Effector memory CD8-positive, alpha-beta T cell (primary cell): ENCODE measurements at regions not wholly inside any gene's neighbourhood (a gene's known extent, or its start where the extent isn't known, plus 50 kb on each side); places are given as distances from the start of the nearest gene placed in this dataset.

Source experiments
- ATAC-seq: fragments of 150-1000 bp; cut with Tn5 transposase; replicated peaks from 2 replicates; pipeline ENCODE4 v1.10.0; 2021; ENCODE audit warnings: mild to moderate bottlenecking, moderate library complexity
- DNase-seq, 3 experiments: peaks; one replicate each; pipeline ENCODE4 v3.0.0; 2021
- H3K27ac Mint-ChIP-seq, 2 donors: one replicate each; pipeline ENCODE4 v1.8.0; 2022; ENCODE audit warnings: mild to moderate bottlenecking in 2 of 2, mixed read lengths in 2 of 2, moderate library complexity in 2 of 2
- H3K27me3 Mint-ChIP-seq, 2 donors: one replicate each; pipeline ENCODE4 v1.8.0; 2022; ENCODE audit warnings: mixed read lengths in 2 of 2
- H3K36me3 Mint-ChIP-seq: one replicate; pipeline ENCODE4 v1.8.0; 2022; ENCODE audit warnings: mild to moderate bottlenecking, moderate library complexity, mixed read lengths; ENCODE audit not compliant: insufficient read depth
- H3K4me1 Mint-ChIP-seq, 2 donors: one replicate each; pipeline ENCODE4 v1.8.0; 2022; ENCODE audit warnings: low read depth in 2 of 2, mixed read lengths in 2 of 2
- H3K4me3 Mint-ChIP-seq, 2 donors: one replicate each; pipeline ENCODE4 v1.8.0; 2022; ENCODE audit warnings: mild to moderate bottlenecking in 2 of 2, mixed read lengths in 2 of 2, moderate library complexity in 2 of 2
- H3K9me3 Mint-ChIP-seq, 2 donors: one replicate each; pipeline ENCODE4 v1.8.0; 2022; ENCODE audit warnings: mixed read lengths in 2 of 2

DNA sequence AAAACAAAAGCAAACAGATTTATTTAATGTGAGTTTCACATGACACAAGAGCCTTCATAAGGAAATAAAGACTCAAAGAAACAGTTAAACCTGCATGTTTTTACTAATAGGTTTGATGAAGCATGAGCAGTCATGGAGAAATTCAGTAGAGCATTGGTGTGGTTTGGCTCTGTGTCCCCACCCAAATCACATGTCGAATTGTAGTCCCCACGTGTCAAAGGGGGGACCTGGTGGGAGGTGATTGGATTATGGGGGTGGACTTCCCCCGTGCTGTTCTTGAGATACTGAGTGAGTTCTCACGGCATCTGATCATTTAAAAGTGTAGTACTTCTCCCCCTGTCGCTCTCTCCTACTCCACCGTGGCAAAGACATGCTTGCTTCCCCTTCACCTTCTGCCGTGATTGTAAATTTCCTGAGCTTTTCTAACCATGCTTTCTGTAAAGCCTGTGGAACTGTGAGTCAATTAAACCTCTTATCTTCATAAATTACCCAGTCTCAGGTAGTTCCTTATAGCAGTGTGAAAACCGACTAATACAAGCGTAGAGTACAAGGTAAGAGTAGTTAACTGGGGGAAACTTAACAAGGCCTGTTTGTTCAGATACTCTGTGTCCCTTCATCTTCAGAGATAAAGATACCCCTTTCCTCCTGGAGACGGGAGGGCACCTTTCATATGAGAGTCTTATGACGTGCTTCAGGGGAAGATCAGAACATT is 354.8 kb downstream of the SIPA1L2 start:
- peaks cover 24 to 37% of the 10 kb centered on the region in 2 donors for H3K27me3 Mint-ChIP-seq
- no peak for ATAC-seq

DNA sequence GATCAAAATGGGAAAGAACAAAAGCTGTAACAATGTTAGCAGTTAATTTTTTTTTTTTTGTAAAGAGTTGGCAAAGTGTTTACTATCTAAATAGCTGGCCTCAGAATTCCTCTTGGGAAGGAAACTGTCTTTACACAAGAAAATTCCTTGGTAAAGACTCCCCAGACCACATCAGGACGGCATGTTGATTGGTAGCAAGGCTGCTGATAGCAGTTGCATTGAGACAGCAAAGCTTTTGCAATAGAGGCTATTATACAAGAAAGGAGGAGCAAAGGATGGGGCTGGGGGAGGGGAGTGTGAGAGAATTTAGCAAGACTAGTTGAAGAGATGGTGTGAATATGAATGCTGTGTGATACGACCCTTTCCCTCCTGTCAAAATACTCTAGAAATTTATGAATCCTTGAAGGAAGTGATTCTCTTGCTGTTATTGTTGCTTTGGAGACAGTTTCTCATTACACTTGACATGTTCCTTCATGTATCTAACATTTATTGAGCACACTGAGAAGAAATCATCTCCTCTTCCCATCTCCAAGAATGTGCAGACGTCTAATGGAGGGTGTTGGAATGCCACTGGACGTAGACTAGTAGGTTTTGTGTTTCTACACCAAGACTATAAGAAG is 355.6 kb downstream of the SIPA1L2 start:
- H3K4me3 Mint-ChIP-seq = no peak overlapping the region
- peaks cover 24 to 37% of the 10 kb centered on the region in 2 donors for H3K27me3 Mint-ChIP-seq
- no peak overlapping the region for H3K27ac Mint-ChIP-seq
- H3K9me3 Mint-ChIP-seq = no peaks in the 10 kb centered on the region
- no peak for ATAC-seq
- no peaks in the 10 kb centered on the region for H3K4me1 Mint-ChIP-seq
- DNase-seq = no peak
- H3K36me3 Mint-ChIP-seq = no peaks in the 10 kb centered on the region

More for the DNA sequence above, 354.8 kb downstream of the SIPA1L2 start:
- H3K9me3 Mint-ChIP-seq = no peaks in the 10 kb centered on the region
- no peak overlapping the region for H3K4me3 Mint-ChIP-seq
- no peak overlapping the region for H3K27ac Mint-ChIP-seq
- no peaks in the 10 kb centered on the region for H3K4me1 Mint-ChIP-seq
- no peaks in the 10 kb centered on the region for H3K36me3 Mint-ChIP-seq
- DNase-seq = no peak

DNA sequence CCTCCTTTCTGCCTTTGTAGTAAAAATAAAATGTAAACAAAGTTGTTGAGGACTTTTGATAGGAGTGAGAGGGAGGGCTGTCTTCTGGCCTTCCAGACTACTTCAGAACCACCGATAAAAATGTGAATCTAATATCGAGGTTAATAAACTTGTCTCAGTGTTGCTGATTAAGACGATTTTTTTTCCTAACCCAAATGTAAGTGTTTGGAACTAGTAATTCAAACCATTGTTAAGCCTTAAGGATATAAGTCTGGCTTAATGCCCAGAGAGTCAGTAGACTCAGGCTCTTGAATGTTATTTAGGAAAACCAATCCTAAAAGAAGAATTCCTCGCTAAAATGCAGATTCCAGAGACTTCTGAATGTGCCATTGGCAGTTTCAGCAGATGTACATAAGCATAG is 356.9 kb downstream of the SIPA1L2 start:
- Mint-ChIP-seq H3K4me3 (no peak overlapping the region), H3K27ac (no peak overlapping the region), H3K27me3 (peaks cover 24 to 37% of the 10 kb centered on the region in 2 donors), H3K36me3 (no peaks in the 10 kb centered on the region), H3K9me3 (no peaks in the 10 kb centered on the region), H3K4me1 (no peaks in the 10 kb centered on the region)
- no peak for DNase-seq
- ATAC-seq = no peak

DNA sequence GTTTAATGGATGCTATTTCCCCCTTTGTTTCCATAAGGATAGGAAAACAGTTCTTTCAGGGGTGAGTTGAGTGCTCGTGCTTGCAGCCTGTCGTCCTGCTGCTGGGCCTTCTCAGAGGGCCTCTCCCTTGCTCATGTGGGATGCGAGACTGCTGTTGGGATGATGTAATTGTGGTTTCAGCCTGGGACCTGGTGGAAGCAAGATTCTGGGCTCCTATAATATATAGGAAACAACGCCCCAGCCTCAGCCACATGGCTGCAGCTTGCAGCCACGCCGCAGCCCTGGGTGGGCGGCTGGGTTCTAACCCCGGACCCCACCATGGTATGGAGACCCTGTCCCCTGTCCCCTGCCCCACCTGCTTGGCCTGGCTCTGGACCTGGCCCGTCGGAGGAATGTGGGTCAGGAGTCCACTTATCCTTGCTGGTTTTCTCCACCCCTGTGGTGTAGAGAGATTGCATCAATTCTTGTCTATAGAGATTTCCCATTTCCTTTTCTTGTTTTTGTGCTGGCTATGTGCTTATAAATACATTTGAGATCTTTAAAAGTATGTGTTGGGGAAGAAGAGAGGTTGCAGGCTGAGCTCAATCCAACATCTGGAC is 357.8 kb downstream of the SIPA1L2 start:
- Mint-ChIP-seq H3K4me3 (no peak overlapping the region), H3K36me3 (no peaks in the 10 kb centered on the region), H3K27me3 (peaks cover 24 to 36% of the 10 kb centered on the region in 2 donors), H3K27ac (no peak overlapping the region), H3K9me3 (no peaks in the 10 kb centered on the region), H3K4me1 (no peaks in the 10 kb centered on the region)
- DNase-seq (no peak), ATAC-seq (no peak)

DNA sequence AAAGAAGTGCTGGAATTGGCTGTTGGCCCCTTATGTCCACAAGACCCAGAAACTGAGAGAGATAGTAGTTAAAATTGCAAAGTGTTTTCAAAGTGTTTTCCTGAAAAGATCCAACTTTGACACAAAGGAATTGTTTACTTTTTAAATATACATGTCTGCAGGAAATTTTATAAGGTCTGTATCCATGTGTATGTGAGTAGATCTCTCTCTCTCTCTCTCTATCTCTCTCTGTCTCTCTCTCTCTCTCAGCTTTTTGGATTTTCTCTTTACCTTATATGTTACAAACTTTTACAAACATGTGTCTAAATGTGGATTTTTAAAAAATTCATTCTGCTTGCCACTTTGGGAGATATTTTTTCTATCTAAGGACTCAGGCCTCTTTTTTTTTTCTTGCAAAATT is 358.6 kb downstream of the SIPA1L2 start:
- Mint-ChIP-seq H3K27ac (no peak overlapping the region), H3K36me3 (no peaks in the 10 kb centered on the region), H3K9me3 (no peaks in the 10 kb centered on the region), H3K4me1 (no peaks in the 10 kb centered on the region), H3K27me3 (peaks cover 20 to 28% of the 10 kb centered on the region in 2 donors), H3K4me3 (no peak overlapping the region)
- ATAC-seq (no peak), DNase-seq (no peak)

DNA sequence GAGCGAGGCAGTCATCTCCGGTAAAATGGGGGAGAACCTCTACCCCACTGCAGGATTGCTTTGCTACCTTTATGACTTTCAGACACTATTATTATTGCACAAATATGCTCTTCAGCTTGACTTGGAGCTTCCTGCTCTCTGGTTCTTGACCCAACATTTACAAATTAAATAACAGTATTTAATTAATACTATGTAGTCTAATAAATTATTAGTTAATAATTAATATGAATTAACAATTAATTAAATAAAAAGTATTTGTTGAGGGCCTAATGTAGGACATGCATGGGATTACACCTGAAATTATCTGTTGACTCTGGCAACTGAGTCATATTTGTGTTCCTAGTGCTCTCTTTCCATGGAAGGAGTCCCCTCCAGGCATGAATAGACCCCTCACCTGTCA is 359.9 kb downstream of the SIPA1L2 start:
- ATAC-seq = no peak
- Mint-ChIP-seq H3K27ac (no peak overlapping the region), H3K27me3 (peaks cover 18 to 22% of the 10 kb centered on the region in 2 donors), H3K9me3 (no peaks in the 10 kb centered on the region), H3K4me1 (no peaks in the 10 kb centered on the region), H3K36me3 (no peaks in the 10 kb centered on the region), H3K4me3 (no peak overlapping the region)
- DNase-seq = no peak

DNA sequence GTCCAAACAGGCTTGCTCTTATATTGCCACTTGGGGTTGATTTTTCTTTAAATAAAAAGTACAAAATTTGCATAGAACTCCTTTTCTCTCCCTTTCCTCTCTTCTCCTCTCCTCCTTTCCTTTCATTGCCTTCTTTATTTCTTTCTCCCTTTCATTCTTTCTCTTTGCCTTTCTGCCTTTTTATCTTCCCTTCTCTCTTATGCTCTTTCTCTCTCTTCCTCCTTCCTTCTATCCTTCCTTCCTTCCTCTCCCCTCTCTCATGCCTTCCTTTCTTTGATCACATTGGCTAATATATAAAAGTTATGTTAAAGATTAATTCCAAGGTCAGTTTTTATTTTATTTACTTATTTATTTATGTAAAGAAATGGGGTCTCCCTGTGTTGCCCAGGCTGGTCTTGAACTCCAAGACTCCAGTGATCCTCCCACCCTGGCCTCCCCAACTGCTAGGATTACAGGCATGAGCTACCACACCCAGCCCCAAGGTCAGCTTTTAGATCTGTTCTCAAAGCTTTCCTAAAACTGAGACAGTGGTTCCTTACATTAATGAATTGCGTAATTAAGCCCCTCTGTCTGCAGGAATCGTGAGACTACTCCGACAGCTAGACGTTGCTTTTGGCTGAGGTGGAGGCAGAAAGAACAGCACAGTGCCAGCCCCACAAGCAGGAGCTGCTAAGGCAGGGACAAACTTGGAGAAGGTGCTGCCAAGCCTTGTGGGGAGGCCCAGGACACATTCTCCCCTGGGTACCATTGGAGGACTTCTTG is 361.9 kb downstream of the SIPA1L2 start:
- no peaks in the 10 kb centered on the region for H3K4me1 Mint-ChIP-seq
- H3K4me3 Mint-ChIP-seq = no peak overlapping the region
- no peak overlapping the region for H3K27ac Mint-ChIP-seq
- H3K9me3 Mint-ChIP-seq = no peaks in the 10 kb centered on the region
- DNase-seq = no peak
- no peak for ATAC-seq
- no peaks in the 10 kb centered on the region for H3K36me3 Mint-ChIP-seq
- H3K27me3 Mint-ChIP-seq = peaks cover 8 to 22% of the 10 kb centered on the region in 2 donors

DNA sequence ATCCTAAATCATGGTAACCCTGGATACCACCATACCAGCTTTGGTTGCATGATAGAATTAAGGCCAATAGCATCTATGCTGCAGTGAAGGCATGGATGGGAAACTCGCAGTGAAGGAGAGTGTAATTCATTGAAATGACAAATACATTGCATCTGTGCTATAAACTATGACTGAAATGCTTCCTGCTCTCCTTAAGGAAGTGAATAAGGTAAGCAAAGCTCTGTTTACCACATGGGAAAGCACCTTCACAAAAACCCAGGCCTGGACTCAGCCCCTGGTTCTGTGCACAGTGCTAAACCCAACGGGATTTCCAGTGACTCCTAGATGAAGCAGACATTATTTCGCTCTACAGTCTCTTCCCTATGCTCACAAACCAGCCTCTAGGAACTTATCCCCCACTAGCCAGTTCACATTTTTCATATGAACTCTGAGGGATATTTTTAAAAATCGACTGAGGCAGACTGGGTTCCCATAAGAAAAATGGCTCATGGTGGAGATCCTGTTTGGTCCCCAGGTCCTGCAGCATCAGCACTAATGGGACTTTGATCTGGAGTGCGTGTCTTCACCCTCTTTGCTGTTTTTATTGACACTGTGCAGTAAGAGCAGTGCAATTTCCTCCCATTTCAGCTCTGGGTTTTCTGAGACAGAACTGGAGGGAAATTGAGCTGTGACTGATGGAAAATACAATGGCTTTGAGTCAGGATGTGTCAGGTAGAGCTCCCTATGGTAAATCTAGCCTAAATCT is 362.7 kb downstream of the SIPA1L2 start:
- Mint-ChIP-seq H3K4me1 (no peaks in the 10 kb centered on the region), H3K27ac (no peak overlapping the region), H3K4me3 (no peak overlapping the region), H3K9me3 (no peaks in the 10 kb centered on the region), H3K36me3 (no peaks in the 10 kb centered on the region), H3K27me3 (peaks cover 5 to 18% of the 10 kb centered on the region in 2 donors)
- ATAC-seq (no peak), DNase-seq (no peak)

DNA sequence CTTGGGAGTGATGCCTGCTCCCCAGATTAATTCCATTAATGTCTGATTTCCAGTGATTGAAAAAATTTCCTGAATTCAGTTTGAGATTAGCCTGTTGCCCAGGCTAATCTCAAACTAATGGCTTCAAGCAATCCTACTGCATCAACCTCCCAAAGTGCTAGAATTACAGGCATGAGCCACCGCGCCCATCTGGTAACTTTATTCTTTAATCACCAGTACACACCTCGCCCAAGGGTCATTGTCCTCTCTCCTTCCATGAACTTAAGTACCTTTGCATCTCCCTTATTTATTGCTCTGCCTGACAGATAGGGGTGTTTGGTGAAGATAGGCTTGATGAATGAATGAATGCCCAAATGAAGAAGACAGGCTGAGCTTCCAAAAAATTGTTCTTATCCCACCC is 366.5 kb downstream of the SIPA1L2 start:
- Mint-ChIP-seq H3K9me3 (no peaks in the 10 kb centered on the region), H3K27me3 (peaks cover 24 to 33% of the 10 kb centered on the region in 2 donors), H3K4me1 (peaks cover 3 to 4% of the 10 kb centered on the region in 2 donors), H3K36me3 (no peaks in the 10 kb centered on the region), H3K27ac (no peak overlapping the region), H3K4me3 (no peak overlapping the region)
- no peak for ATAC-seq
- DNase-seq = no peak

DNA sequence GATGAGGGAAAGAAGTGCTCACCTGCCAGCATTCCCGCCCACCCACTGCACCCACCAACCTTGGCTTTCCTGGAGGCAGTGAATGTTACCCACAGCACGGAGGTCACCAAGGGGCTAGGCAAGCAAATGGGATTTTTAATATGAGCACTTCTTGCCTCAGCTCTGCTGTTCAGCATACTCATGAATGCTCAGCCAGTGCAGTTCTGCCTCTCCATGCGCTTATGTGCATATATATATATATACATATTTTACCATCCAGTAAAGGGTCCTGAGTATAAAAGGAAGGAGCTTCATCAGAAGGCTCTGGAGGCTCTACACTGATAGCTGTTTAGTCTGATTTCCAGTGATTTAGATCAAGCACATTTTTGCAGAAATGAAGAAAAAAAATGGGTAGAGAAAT is 366.9 kb downstream of the SIPA1L2 start:
- Mint-ChIP-seq H3K4me1 (peaks cover 3 to 4% of the 10 kb centered on the region in 2 donors), H3K27ac (no peak overlapping the region), H3K27me3 (peaks cover 28 to 38% of the 10 kb centered on the region in 2 donors), H3K36me3 (no peaks in the 10 kb centered on the region), H3K9me3 (no peaks in the 10 kb centered on the region), H3K4me3 (no peak overlapping the region)
- no peak for ATAC-seq
- DNase-seq = no peak

DNA sequence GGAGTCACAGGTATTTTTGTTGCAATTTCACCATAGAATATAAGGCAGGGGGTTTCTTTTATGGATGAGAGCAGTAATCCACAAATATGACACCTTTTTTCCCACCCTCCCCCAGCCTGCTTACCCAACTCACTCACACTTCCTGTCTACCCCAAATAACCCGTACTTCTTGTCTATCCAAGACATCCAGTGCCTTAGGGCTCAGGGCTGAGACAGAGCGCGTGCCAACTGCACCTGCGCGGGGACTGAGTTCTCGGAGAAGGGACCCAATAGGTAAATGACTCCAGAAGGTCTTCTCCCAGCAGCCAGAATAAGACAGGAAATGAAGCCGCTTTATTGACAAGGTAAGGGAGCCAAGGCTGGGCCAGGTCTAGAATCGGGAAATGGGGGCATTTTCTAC is 369.1 kb downstream of the SIPA1L2 start:
- H3K27me3 Mint-ChIP-seq = peaks cover 28 to 49% of the 10 kb centered on the region in 2 donors
- ATAC-seq (no peak), DNase-seq (no peak)
- no peak overlapping the region for H3K27ac Mint-ChIP-seq
- no peaks in the 10 kb centered on the region for H3K36me3 Mint-ChIP-seq
- H3K4me3 Mint-ChIP-seq = no peak overlapping the region
- peaks cover 3 to 4% of the 10 kb centered on the region in 2 donors for H3K4me1 Mint-ChIP-seq
- no peaks in the 10 kb centered on the region for H3K9me3 Mint-ChIP-seq

DNA sequence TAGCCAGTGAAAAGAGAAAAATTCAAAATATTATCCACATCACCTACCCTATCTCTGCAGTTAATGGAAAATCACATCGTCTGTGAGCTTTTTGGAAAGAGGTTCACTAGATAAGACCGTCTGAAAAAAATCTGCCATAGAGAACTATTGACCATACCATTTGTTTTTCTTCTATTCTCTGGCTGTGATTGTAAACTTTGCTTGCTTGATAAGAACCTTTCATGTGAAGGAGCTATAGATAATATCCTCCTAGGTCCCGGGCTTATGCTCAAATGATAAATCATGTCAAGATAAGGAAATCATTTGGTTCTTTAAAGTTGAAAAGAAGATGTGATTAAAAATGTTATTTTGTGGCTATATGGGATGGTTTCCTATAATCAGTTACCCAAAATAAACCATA is 369.9 kb downstream of the SIPA1L2 start:
- Mint-ChIP-seq H3K4me1 (peaks cover 3 to 4% of the 10 kb centered on the region in 2 donors), H3K27me3 (peaks cover 30 to 49% of the 10 kb centered on the region in 2 donors), H3K36me3 (no peaks in the 10 kb centered on the region), H3K9me3 (no peaks in the 10 kb centered on the region), H3K27ac (no peak overlapping the region), H3K4me3 (no peak overlapping the region)
- ATAC-seq = no peak
- no peak for DNase-seq

DNA sequence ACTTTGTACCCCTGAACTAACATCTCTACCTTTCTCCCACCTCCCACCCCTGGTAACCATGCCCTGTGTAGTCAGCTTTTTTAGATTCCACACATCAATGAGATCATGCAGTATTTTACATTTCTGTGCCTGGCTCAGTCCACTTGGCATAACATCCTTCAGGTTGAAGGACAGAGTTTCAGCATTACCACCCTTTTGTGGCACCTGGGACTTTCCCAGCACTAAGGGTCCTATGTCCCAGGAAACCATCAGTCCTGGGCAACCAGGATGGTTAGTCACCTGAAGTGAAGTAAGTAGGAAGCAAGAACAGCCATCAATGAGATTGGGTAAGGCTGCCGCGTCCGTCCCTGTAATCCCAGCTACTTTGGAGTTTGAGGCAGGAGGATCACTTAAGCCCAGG is 370.6 kb downstream of the SIPA1L2 start:
- Mint-ChIP-seq H3K27me3 (peaks cover 30 to 49% of the 10 kb centered on the region in 2 donors), H3K36me3 (no peaks in the 10 kb centered on the region), H3K4me1 (peaks cover 3 to 4% of the 10 kb centered on the region in 2 donors), H3K27ac (no peak overlapping the region), H3K9me3 (no peaks in the 10 kb centered on the region), H3K4me3 (no peak overlapping the region)
- ATAC-seq (no peak), DNase-seq (no peak)
